BJ (cell line): ENCODE measurements at regions not wholly inside any gene's neighbourhood (a gene's known extent, or its start where the extent isn't known, plus 50 kb on each side); places are given as distances from the start of the nearest gene placed in this dataset.

Experiments used
- CTCF ChIA-PET: fragments of 350-600 bp; formaldehyde crosslinking; extraction: SDS; loops from one replicate; lab custom pipeline; 2021; ENCODE audit warnings: antibody characterized with exemption, inconsistent platforms; lab: Yijun Ruan, JAX
- POLR2A ChIA-PET: fragments of 300-600 bp; sonication (Branson Sonifier 250); formaldehyde crosslinking; extraction: SDS; loops from one replicate; lab custom pipeline; 2021; ENCODE audit warnings: antibody characterized with exemption; lab: Charles Lee
- DNase-seq: peaks from one replicate; pipeline ENCODE4 v3.0.0-alpha.2; 2011; ENCODE audit warnings: low read depth
- H3K27me3 ChIP-seq: 2 replicates; pipeline ENCODE4 v1.6.0; 2011; ENCODE audit warnings: low read length; ENCODE audit not compliant: control insufficient read depth, insufficient read depth
- H3K36me3 ChIP-seq: 2 replicates; pipeline ENCODE4 v1.5.1; 2011; ENCODE audit warnings: low read length; ENCODE audit not compliant: control insufficient read depth, insufficient read depth
- H3K4me3 ChIP-seq: 2 replicates; pipeline ENCODE4 v1.5.1; 2011; ENCODE audit warnings: low read depth, mild to moderate bottlenecking, control low read depth, low read length
- TF ChIP-seq, protein P1 (sequence below): IDR thresholded peaks from 2 replicates; pipeline ENCODE4 v1.5.1; 2011; ENCODE audit warnings: low read depth, mild to moderate bottlenecking, control low read depth, inconsistent platforms, low read length, moderate library complexity; ENCODE audit not compliant: insufficient read depth

DNA sequence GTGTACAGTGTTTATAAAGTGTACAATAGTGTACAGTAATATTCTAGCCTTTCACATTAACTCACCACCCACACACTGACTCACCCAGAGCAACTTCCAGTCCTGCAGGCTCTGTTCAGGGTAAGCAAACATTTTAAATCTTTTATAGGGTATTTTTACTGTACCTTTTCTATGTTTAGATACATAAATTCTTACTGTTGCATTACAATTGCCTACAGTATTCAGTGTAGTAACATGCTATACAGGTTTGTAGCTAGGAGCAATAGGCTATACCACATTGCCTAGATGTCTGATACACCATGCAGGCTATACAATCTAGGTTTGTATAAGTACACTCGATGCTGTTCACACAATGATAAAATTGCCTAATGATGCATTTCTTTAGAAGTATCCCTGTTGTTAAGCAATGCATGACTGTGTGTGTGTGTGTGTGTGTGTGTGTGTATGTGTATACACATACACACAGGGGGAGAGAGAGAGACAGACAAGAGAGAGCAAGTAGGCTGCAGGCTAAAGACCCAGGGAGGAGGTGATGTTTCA is 72.5 kb upstream of the PRR23C start:
- POLR2A ChIA-PET, result no interaction called here
- TF ChIP-seq, protein P1, sequence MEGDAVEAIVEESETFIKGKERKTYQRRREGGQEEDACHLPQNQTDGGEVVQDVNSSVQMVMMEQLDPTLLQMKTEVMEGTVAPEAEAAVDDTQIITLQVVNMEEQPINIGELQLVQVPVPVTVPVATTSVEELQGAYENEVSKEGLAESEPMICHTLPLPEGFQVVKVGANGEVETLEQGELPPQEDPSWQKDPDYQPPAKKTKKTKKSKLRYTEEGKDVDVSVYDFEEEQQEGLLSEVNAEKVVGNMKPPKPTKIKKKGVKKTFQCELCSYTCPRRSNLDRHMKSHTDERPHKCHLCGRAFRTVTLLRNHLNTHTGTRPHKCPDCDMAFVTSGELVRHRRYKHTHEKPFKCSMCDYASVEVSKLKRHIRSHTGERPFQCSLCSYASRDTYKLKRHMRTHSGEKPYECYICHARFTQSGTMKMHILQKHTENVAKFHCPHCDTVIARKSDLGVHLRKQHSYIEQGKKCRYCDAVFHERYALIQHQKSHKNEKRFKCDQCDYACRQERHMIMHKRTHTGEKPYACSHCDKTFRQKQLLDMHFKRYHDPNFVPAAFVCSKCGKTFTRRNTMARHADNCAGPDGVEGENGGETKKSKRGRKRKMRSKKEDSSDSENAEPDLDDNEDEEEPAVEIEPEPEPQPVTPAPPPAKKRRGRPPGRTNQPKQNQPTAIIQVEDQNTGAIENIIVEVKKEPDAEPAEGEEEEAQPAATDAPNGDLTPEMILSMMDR, result no peak
- Histone ChIP-seq H3K36me3 (no peaks in the 10 kb centered on the region), H3K27me3 (no peaks in the 10 kb centered on the region), H3K4me3 (no peak overlapping the region)
- CTCF ChIA-PET, result interaction anchor here (1.8 kb wide), 1 partner anchor 212 kb away, joined by 6 read pairs; no protein-coding TSS in a partner anchor
- DNase-seq, result no peak

DNA sequence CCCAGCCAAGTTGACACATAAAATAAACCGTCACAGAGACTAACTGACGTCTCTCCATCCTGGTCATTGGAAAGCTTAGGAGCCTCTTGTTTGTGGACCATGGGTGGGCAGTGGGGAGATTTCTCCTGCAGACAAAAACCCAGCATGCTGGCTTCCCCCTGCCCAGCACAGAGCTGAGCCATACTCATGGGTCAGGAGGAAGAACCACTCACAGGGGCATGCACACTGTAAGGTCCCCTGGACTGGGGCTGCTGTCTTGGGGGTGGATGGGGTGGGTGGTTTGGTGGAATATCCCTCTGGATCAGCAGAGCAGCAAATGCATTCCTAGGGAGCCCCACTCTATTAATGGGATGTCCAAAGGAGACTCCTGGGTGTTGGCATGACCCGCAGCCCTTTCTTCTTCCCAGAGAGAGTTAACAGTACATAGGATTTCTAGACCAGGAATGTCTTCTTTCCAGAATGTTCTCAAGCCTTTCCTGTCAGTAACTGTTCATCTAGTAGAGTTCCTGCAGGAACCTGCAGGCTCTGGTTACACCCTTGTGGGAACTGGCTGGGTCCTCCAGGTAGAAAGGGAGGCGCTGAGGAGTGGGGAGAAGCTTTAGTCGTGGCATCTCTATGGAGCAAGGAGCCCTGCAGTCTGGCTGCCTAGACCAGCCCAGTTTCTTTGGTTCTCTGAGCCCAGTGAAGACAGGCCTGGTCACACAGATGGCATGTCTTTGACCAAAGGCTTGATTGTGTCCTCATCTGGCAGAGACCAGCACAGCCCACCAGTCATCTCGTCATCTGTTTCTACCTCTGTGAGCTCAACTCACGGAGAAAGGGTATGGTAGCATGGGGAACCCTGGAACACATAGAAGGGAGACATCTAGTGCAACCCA is 73.4 kb upstream of the PRR23C start:
- no peaks in the 10 kb centered on the region for H3K36me3 ChIP-seq
- ChIA-PET POLR2A (no interaction called here), CTCF (interaction anchor here (1.8 kb wide), 1 partner anchor 211 kb away, joined by 6 read pairs; no protein-coding TSS in a partner anchor)
- no peak for DNase-seq
- TF ChIP-seq, protein P1, result no peak
- H3K4me3 ChIP-seq, result no peak overlapping the region
- H3K27me3 ChIP-seq, result no peaks in the 10 kb centered on the region

DNA sequence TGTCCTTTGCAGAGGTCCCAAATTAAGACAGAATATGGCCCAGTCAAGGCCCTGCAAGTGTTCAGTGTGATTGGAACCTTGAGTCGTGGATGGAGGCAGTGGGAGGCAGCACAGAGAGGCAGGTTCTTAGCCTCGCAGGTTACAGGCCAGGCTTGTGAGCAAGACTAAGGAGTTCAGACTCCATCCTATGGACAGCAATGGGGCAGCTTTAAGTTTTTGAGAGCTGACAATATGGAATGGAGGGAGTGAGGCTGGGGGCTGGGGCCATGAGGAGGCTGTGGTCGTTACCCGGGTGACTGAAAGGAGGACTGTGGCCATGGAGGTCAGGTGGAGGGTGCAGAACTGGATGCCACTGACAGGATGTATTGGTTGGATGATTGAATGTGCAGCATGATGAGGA is 74.1 kb upstream of the PRR23C start:
- DNase-seq, result no peak
- CTCF ChIA-PET, result no interaction called here
- no peaks in the 10 kb centered on the region for H3K27me3 ChIP-seq
- no peaks in the 10 kb centered on the region for H3K36me3 ChIP-seq
- POLR2A ChIA-PET, result no interaction called here
- TF ChIP-seq, protein P1, result no peak
- H3K4me3 ChIP-seq, result no peak overlapping the region

DNA sequence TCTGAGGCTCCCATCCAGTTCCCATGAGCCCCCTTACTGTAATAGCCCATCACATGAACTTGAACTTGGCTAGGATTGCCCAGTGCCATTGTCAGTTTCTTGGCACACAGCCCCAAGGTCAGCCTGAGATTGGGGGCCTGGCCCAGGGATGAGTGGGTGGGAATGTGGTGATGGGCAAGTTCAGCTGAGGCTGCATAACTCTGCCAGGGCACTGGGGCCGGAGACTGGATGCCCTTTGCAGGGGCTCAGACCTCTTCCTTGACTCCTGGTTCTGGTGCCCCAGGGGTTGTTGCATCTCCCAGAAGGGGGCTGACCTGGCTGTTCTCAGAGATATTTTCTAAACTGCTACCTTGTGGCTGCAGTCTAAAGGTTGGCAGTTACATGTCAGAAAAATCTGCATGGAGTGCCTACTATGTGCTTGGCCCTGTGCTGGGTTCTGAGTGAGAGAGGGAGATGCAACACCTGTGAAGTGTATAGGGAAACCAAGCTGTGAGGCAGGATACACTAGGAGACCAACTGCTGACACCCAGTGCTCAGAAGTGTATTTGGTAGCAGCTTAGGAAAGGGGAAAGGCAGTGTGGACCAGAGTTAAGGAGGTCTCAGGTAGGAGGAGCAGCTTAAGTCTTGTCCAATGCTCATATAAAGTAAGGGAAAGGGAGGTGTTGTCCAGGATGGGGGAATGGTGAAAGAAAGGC is 74.8 kb upstream of the PRR23C start:
- H3K4me3 ChIP-seq, result no peak overlapping the region
- ChIA-PET CTCF (interaction anchor here (0.6 to 4.2 kb wide), 5 partner anchors 7 to 210 kb away, joined by 3 to 31 read pairs (median 4); no protein-coding TSS in a partner anchor), POLR2A (no interaction called here)
- no peaks in the 10 kb centered on the region for H3K36me3 ChIP-seq
- TF ChIP-seq, protein P1, result no peak
- H3K27me3 ChIP-seq, result no peaks in the 10 kb centered on the region
- DNase-seq, result no peak
